ENCODE measurements at regions not wholly inside any gene's neighbourhood (a gene's known extent, or its start where the extent isn't known, plus 50 kb on each side); places are given as distances from the start of the nearest gene placed in this dataset.
A peak's percentile ranks its signal among the peaks of the same experiment; 100 is the strongest.

DNA sequence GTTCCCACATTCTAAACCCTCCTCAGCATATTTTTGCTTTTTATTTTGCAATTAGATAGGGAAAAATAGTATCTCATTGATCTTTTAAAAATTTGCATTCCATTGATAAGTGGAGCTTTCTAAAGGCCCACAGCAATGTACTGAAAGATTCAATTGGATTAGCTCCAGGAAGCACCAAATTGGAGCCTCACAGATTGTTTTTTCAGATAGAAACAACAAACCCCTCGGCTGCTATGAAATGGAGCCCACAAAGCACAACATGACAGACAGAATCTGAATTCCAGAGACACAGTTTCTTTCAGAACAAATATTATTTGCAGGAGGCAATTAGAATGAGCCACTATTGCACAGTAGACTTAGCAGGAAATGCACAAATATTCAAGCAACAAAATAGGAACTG, 58.9 kb upstream of the KIF26B start:
- Histone ChIP-seq H3K4me2 (no peak overlapping the region), H3K27me3 (no peaks in the 10 kb centered on the region), H3K9me2 (replicated peaks; ENCODE audit: insufficient read depth) (no peaks in the 10 kb centered on the region), H3K79me2 (no peaks in the 10 kb centered on the region), H3K36me3 (replicated peaks; ENCODE audit: insufficient read depth, low read depth) (no peaks in the 10 kb centered on the region), H3K27ac (no peak overlapping the region), H4K20me1 (ENCODE audit: insufficient read depth, poor library complexity, severe bottlenecking) (no peaks in the 10 kb centered on the region), H3K4me3 (no peak overlapping the region), H3K9me3 (ENCODE audit: low read depth) (no peaks in the 10 kb centered on the region), H3K4me1 (ENCODE audit: insufficient read depth) (peaks cover 16% of the 10 kb centered on the region), H2AFZ (no peak overlapping the region)
- WGBS (ENCODE audit: low lambda C conversion rate, missing lambda C conversion rate): 61% methylated on average over 1 of the region's 1 CpG
- TF ChIP-seq CTCF (IDR thresholded peaks at IDR 0.05; ENCODE audit: poor library complexity) (no peak), EZH2 (IDR thresholded peaks at IDR 0.05; ENCODE audit: borderline replicate concordance) (no peak), EZH2phosphoT487 (IDR thresholded peaks at IDR 0.05; ENCODE audit: low read depth, severe bottlenecking, unreplicated experiment) (no peak)
- no peak for DNase-seq (ENCODE audit: low spot score)

GRCh38 chr1:245094954-245095353, 59.8 kb upstream of the KIF26B start:
- Histone ChIP-seq H2AFZ (no peak overlapping the region), H3K79me2 (no peaks in the 10 kb centered on the region), H4K20me1 (ENCODE audit: insufficient read depth, poor library complexity, severe bottlenecking) (no peaks in the 10 kb centered on the region), H3K4me1 (ENCODE audit: insufficient read depth) (peaks cover 16% of the 10 kb centered on the region), H3K9me3 (ENCODE audit: low read depth) (no peaks in the 10 kb centered on the region), H3K36me3 (replicated peaks; ENCODE audit: insufficient read depth, low read depth) (no peaks in the 10 kb centered on the region), H3K9me2 (replicated peaks; ENCODE audit: insufficient read depth) (no peaks in the 10 kb centered on the region), H3K27ac (no peak overlapping the region), H3K4me2 (no peak overlapping the region), H3K27me3 (no peaks in the 10 kb centered on the region), H3K4me3 (no peak overlapping the region)
- no peak for DNase-seq (ENCODE audit: low spot score)
- WGBS (ENCODE audit: low lambda C conversion rate, missing lambda C conversion rate): 78% methylated on average over 5 of the region's 5 CpGs
- TF ChIP-seq EZH2 (IDR thresholded peaks at IDR 0.05; ENCODE audit: borderline replicate concordance) (no peak), EZH2phosphoT487 (IDR thresholded peaks at IDR 0.05; ENCODE audit: low read depth, severe bottlenecking, unreplicated experiment) (no peak), CTCF (IDR thresholded peaks at IDR 0.05; ENCODE audit: poor library complexity) (no peak)

- no peak for DNase-seq (ENCODE audit: low spot score)
- Histone ChIP-seq H3K4me1 (ENCODE audit: insufficient read depth) (peaks cover 16% of the 10 kb centered on the region), H3K9me2 (replicated peaks; ENCODE audit: insufficient read depth) (no peaks in the 10 kb centered on the region), H3K27ac (no peak overlapping the region), H3K27me3 (no peaks in the 10 kb centered on the region), H3K4me2 (no peak overlapping the region), H3K79me2 (no peaks in the 10 kb centered on the region), H3K4me3 (no peak overlapping the region), H3K36me3 (replicated peaks; ENCODE audit: insufficient read depth, low read depth) (no peaks in the 10 kb centered on the region), H4K20me1 (ENCODE audit: insufficient read depth, poor library complexity, severe bottlenecking) (no peaks in the 10 kb centered on the region), H3K9me3 (ENCODE audit: low read depth) (no peaks in the 10 kb centered on the region), H2AFZ (no peak overlapping the region)
- WGBS (ENCODE audit: low lambda C conversion rate, missing lambda C conversion rate): 85% methylated on average over 10 of the region's 10 CpGs
- no peak for TF ChIP-seq EZH2 (IDR thresholded peaks at IDR 0.05; ENCODE audit: borderline replicate concordance)
- no peak for TF ChIP-seq CTCF (IDR thresholded peaks at IDR 0.05; ENCODE audit: poor library complexity)
- TF ChIP-seq EZH2phosphoT487 (IDR thresholded peaks at IDR 0.05; ENCODE audit: low read depth, severe bottlenecking, unreplicated experiment): no peak
Measured at GRCh38 chr1:245094092-245094491, 60.7 kb upstream of the KIF26B start.

GRCh38 chr1:245092638-245092976, 62.2 kb upstream of the KIF26B start:
- H3K27ac ChIP-seq: peak overlapping the region; percentile 92
- H3K27me3 ChIP-seq: no peaks in the 10 kb centered on the region
- H3K4me2 ChIP-seq: peak overlapping the region; percentile 23
- TF ChIP-seq CTCF (IDR thresholded peaks at IDR 0.05; ENCODE audit: poor library complexity): no peak
- no peak for TF ChIP-seq EZH2phosphoT487 (IDR thresholded peaks at IDR 0.05; ENCODE audit: low read depth, severe bottlenecking, unreplicated experiment)
- no peak for TF ChIP-seq EZH2 (IDR thresholded peaks at IDR 0.05; ENCODE audit: borderline replicate concordance)
- H3K4me1 ChIP-seq (ENCODE audit: insufficient read depth): peaks cover 16% of the 10 kb centered on the region
- no peak for DNase-seq (ENCODE audit: low spot score)
- no peaks in the 10 kb centered on the region for H4K20me1 ChIP-seq (ENCODE audit: insufficient read depth, poor library complexity, severe bottlenecking)
- H3K79me2 ChIP-seq: no peaks in the 10 kb centered on the region
- WGBS (ENCODE audit: low lambda C conversion rate, missing lambda C conversion rate): 79% methylated on average over 5 of the region's 5 CpGs
- no peaks in the 10 kb centered on the region for H3K36me3 ChIP-seq (replicated peaks; ENCODE audit: insufficient read depth, low read depth)
- H3K9me2 ChIP-seq (replicated peaks; ENCODE audit: insufficient read depth): no peaks in the 10 kb centered on the region
- H2AFZ ChIP-seq: peak overlapping the region; percentile 24
- H3K4me3 ChIP-seq: no peak overlapping the region
- H3K9me3 ChIP-seq (ENCODE audit: low read depth): no peaks in the 10 kb centered on the region

Data from hepatocyte (in vitro differentiated cells).